LNCAP (cell line): ENCODE measurements at regions not wholly inside any gene's neighbourhood (a gene's known extent, or its start where the extent isn't known, plus 50 kb on each side); places are given as distances from the start of the nearest gene placed in this dataset.

Source experiments
- TF ChIP-seq, protein P1 (sequence below): fragments of 450-650 bp; IDR thresholded peaks from 2 replicates; pipeline ENCODE4 v1.5.1; 2017; ENCODE audit warnings: mild to moderate bottlenecking

DNA sequence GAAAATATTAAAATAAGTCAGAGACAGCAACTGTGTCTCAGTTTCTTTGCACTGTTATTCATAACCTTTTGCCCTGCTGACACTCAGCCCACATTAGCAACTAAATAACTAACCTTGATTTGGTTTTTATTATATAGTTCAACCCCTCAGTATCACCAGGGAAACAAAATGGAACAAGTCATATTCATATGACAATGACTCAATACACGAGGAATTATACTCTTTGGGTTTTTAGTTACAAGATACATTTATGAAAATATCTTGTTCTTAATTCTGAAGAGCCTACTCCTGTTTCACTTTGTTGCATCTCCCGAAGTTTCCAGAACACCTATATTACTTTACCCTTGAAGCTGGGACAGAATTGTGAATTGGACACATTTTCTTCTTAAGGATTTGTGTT, 845.4 kb downstream of the EFNA5 start:
- TF ChIP-seq, protein P1, sequence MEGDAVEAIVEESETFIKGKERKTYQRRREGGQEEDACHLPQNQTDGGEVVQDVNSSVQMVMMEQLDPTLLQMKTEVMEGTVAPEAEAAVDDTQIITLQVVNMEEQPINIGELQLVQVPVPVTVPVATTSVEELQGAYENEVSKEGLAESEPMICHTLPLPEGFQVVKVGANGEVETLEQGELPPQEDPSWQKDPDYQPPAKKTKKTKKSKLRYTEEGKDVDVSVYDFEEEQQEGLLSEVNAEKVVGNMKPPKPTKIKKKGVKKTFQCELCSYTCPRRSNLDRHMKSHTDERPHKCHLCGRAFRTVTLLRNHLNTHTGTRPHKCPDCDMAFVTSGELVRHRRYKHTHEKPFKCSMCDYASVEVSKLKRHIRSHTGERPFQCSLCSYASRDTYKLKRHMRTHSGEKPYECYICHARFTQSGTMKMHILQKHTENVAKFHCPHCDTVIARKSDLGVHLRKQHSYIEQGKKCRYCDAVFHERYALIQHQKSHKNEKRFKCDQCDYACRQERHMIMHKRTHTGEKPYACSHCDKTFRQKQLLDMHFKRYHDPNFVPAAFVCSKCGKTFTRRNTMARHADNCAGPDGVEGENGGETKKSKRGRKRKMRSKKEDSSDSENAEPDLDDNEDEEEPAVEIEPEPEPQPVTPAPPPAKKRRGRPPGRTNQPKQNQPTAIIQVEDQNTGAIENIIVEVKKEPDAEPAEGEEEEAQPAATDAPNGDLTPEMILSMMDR = no peak

DNA sequence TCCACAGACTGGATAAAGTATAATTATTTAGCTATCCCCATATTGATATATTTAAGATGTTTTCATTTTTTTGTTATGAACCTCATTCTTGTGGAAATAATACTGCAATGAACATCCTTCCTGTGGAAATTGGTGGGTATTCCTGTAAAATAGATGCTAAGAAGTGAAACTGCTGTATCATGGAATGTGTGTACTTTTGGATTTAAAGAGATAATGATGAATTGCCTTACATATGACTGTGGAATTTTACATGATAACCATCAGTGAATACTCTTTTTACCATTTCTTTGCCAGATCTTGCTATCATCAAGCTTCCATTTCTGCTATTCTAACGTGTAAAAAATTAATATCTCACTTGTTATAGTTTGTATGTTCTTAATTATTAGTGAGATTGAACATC, 847.9 kb downstream of the EFNA5 start:
- TF ChIP-seq, protein P1 = no peak

- TF ChIP-seq, protein P1 = no peak
Observed at GRCh38 chr5:106818552-106818951, 852.2 kb downstream of the EFNA5 start.

DNA sequence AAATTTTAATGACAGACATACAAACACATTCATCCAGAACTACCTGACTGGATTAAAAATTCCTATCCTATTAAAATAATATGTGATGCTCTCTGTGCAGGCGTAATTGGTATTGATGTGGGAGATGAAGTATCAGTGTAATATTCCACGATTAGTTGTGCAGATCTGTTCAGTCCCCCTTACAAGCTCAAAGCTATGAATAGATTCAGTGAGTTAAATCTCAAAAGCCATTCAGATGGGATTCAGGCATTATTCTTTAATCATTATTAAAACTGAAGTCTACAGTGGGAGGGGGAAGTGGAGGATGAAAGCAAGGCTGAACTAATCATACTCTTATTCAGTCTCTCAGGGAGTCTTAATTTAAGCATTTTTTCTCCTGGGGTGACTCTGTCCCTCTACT, 855.8 kb downstream of the EFNA5 start:
- TF ChIP-seq, protein P1 = no peak

GRCh38 chr5:106801554-106801953, 869.2 kb downstream of the EFNA5 start:
- TF ChIP-seq, protein P1 = no peak

DNA sequence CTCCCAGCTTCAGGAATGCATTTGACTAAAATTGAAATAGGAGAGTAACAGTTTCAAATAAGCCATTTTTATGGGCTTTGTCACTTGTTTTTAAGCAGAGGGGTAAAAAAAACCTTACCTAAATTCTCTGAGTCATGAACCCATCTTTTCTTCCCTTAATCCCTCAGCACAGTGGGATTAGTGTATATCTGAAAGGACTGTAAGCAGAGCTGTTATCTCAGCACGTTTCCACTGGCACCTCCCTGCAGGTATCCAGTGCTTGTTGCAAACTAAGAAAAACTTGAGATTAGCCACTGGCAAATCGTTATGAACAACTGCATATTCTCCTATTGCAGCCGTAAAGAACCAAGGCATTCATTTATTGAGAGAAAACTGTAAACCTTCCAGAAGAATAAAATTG, 872.7 kb downstream of the EFNA5 start:
- TF ChIP-seq, protein P1 = no peak

- TF ChIP-seq, protein P1 = no peak
Observed at GRCh38 chr5:106796081-106796480, 874.7 kb downstream of the EFNA5 start.

GRCh38 chr5:106784846-106785245, 885.9 kb downstream of the EFNA5 start:
- TF ChIP-seq, protein P1 = no peak
